MM.1S (cell line): ENCODE measurements at regions not wholly inside any gene's neighbourhood (a gene's known extent, or its start where the extent isn't known, plus 50 kb on each side); places are given as distances from the start of the nearest gene placed in this dataset.

ENCODE experiments used
- DNase-seq: peaks from one replicate; pipeline ENCODE4 v3.0.0-alpha.2; 2015
- H2AFZ ChIP-seq: fragments of 300-600 bp; sonication (generic); 2 replicates; pipeline ENCODE4 v1.6.0; 2016; ENCODE audit warnings: antibody characterized with exemption, low read length
- H3F3A ChIP-seq: fragments of 300-600 bp; sonication (generic); 2 replicates; pipeline ENCODE4 v1.6.1; 2016; ENCODE audit warnings: mild to moderate bottlenecking, antibody characterized with exemption, low read length, moderate library complexity, mixed read lengths; ENCODE audit not compliant: insufficient read depth
- H3K27ac ChIP-seq: fragments of 300-600 bp; sonication (generic); 2 replicates; pipeline ENCODE4 v1.5.1; 2016; ENCODE audit warnings: mild to moderate bottlenecking, low read length
- H3K27me3 ChIP-seq: fragments of 300-600 bp; sonication (generic); replicated peaks from 2 replicates; pipeline ENCODE4 v1.6.0; 2016; ENCODE audit warnings: low read length; ENCODE audit not compliant: insufficient read depth
- H3K36me3 ChIP-seq: fragments of 300-600 bp; sonication (generic); replicated peaks from 2 replicates; pipeline ENCODE4 v1.6.1; 2016; ENCODE audit warnings: mild to moderate bottlenecking, low read length, mixed read lengths; ENCODE audit not compliant: insufficient read depth
- H3K4me1 ChIP-seq: fragments of 300-600 bp; sonication (generic); 2 replicates; pipeline ENCODE4 v1.6.1; 2016; ENCODE audit warnings: low read length, mixed read lengths
- H3K4me2 ChIP-seq: fragments of 300-600 bp; sonication (generic); 2 replicates; pipeline ENCODE4 v1.6.0; 2016; ENCODE audit warnings: low read depth, low read length
- H3K4me3 ChIP-seq: fragments of 300-600 bp; sonication (generic); 2 replicates; pipeline ENCODE4 v1.5.1; 2016; ENCODE audit warnings: low read length, mixed read lengths
- H3K79me2 ChIP-seq: fragments of 300-600 bp; sonication (generic); 2 replicates; pipeline ENCODE4 v1.6.1; 2016; ENCODE audit warnings: mixed run types, low read length, mixed read lengths
- H3K9ac ChIP-seq: fragments of 300-600 bp; sonication (generic); 2 replicates; pipeline ENCODE4 v1.6.1; 2016; ENCODE audit warnings: low read length, mixed read lengths
- H3K9me2 ChIP-seq: fragments of 300-600 bp; sonication (generic); replicated peaks from 2 replicates; pipeline ENCODE4 v1.6.1; 2016; ENCODE audit warnings: mild to moderate bottlenecking, low read length, mixed read lengths; ENCODE audit not compliant: insufficient read depth
- H3K9me3 ChIP-seq: fragments of 300-600 bp; sonication (generic); replicated peaks from 2 replicates; pipeline ENCODE4 v1.6.1; 2016; ENCODE audit warnings: mild to moderate bottlenecking, low read length, mixed read lengths; ENCODE audit not compliant: insufficient read depth
- H4K20me1 ChIP-seq: fragments of 300-600 bp; sonication (generic); 2 replicates; pipeline ENCODE4 v1.6.1; 2016; ENCODE audit warnings: mild to moderate bottlenecking, low read length, moderate library complexity, mixed read lengths; ENCODE audit not compliant: insufficient read depth
- CTCF ChIP-seq: fragments of 300-600 bp; sonication (generic); IDR thresholded peaks from 2 replicates; pipeline ENCODE4 v1.5.1; 2016; ENCODE audit warnings: antibody characterized with exemption, low read length, mixed read lengths
- EZH2 ChIP-seq: fragments of 300-600 bp; sonication (generic); optimal IDR thresholded peaks from 2 replicates; pipeline ENCODE3; 2017; ENCODE audit warnings: low read depth, mild to moderate bottlenecking, antibody characterized with exemption, low read length, mixed read lengths
- EZH2phosphoT487 ChIP-seq: fragments of 300-600 bp; sonication (generic); IDR thresholded peaks from 2 replicates; pipeline ENCODE4 v1.6.1; 2018; ENCODE audit warnings: antibody characterized with exemption, low read length

GRCh38 chr10:21138769-21139340 is 241.7 kb upstream of the NEBL start:
- H3K4me2 ChIP-seq = no peak overlapping the region
- H3K9me2 ChIP-seq = no peaks in the 10 kb centered on the region
- H3K9ac ChIP-seq = no peak overlapping the region
- no peak overlapping the region for H3K4me3 ChIP-seq
- no peaks in the 10 kb centered on the region for H3K79me2 ChIP-seq
- H3F3A ChIP-seq = no peaks in the 10 kb centered on the region
- H2AFZ ChIP-seq = no peak overlapping the region
- H3K36me3 ChIP-seq = no peaks in the 10 kb centered on the region
- H3K4me1 ChIP-seq = no peaks in the 10 kb centered on the region
- no peaks in the 10 kb centered on the region for H3K27me3 ChIP-seq
- H3K9me3 ChIP-seq = no peaks in the 10 kb centered on the region
- no peak for DNase-seq
- H3K27ac ChIP-seq = no peak overlapping the region
- TF ChIP-seq EZH2phosphoT487 (no peak), EZH2 (no peak), CTCF (no peak)
- H4K20me1 ChIP-seq = no peaks in the 10 kb centered on the region

DNA sequence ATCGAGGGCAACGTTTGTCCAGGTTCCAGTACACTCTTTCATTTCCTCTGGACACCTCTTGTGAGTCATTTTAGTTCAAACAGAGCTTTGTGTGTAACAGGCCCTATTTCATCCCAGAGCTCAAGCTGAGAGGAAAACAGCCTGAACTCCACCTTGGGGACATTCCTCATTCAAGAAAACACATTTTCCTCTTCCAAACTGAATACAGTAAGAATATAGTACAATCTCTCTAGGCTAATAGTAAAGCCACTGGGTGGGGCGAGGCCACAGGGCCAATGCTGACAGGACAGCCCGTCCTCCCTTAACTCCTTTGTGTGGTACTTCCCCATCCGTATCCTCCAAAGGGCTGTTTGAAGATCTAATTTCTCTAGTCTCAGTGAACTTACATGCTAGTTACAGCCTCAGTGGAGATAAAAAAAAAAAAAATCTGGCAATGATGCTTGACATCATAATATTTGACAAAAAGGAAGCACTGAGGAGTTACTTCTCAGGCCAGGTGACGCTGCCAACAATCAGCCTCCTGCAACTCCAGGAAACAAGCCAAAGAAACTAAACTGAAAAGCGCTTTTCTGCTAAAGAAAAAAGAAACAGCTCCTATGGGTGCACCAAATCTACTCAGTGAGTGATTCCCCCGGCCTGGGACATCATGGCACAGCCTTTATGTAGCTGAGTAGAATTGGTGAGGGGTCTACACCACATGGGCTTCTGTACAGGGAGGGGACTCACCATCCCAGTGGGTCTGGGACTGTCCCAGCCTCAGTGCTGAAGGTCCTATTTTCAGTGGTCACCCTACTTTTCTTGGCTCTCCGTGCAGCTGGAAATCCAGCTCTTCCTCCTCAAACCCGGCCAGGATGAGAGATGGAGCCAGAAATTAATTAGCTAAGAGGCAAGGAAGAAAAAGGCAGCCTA is 238.2 kb upstream of the NEBL start:
- DNase-seq = no peak
- H3K27me3 ChIP-seq = no peaks in the 10 kb centered on the region
- H3K79me2 ChIP-seq = no peaks in the 10 kb centered on the region
- no peak overlapping the region for H3K27ac ChIP-seq
- no peak overlapping the region for H3K4me3 ChIP-seq
- H3K9me3 ChIP-seq = no peaks in the 10 kb centered on the region
- no peaks in the 10 kb centered on the region for H4K20me1 ChIP-seq
- TF ChIP-seq CTCF (no peak), EZH2phosphoT487 (no peak), EZH2 (no peak)
- no peaks in the 10 kb centered on the region for H3F3A ChIP-seq
- H3K9me2 ChIP-seq = no peaks in the 10 kb centered on the region
- no peaks in the 10 kb centered on the region for H3K36me3 ChIP-seq
- H3K9ac ChIP-seq = no peak overlapping the region
- no peak overlapping the region for H3K4me2 ChIP-seq
- no peaks in the 10 kb centered on the region for H3K4me1 ChIP-seq
- H2AFZ ChIP-seq = no peak overlapping the region

DNA sequence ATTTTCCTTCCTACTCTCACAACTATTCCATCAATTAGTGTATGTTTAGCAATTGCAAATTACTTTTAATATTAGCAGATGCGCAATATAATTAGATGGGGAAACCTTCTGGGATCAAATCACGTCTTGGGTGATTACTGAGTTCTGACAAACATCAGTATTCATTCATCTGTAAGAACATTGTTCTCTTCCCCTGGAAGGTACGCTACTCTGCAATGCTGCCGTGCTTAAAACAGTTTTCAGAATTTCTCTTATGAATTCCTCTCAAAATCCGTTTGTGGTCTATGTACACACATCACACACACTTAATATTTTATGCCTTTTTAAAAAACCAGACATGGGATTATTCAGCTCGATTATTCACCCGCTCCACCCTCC is 237.5 kb upstream of the NEBL start:
- Histone ChIP-seq H3F3A (no peaks in the 10 kb centered on the region), H4K20me1 (no peaks in the 10 kb centered on the region), H3K27ac (no peak overlapping the region), H3K27me3 (no peaks in the 10 kb centered on the region), H3K9ac (no peak overlapping the region), H3K4me2 (no peak overlapping the region), H3K36me3 (no peaks in the 10 kb centered on the region), H3K4me1 (no peaks in the 10 kb centered on the region), H3K79me2 (no peaks in the 10 kb centered on the region), H3K9me3 (no peaks in the 10 kb centered on the region), H3K9me2 (no peaks in the 10 kb centered on the region), H3K4me3 (no peak overlapping the region), H2AFZ (no peak overlapping the region)
- DNase-seq = no peak
- TF ChIP-seq EZH2 (no peak), CTCF (no peak)
